ENCODE measurements at regions not wholly inside any gene's neighbourhood (a gene's known extent, or its start where the extent isn't known, plus 50 kb on each side); places are given as distances from the start of the nearest gene placed in this dataset.

DNA sequence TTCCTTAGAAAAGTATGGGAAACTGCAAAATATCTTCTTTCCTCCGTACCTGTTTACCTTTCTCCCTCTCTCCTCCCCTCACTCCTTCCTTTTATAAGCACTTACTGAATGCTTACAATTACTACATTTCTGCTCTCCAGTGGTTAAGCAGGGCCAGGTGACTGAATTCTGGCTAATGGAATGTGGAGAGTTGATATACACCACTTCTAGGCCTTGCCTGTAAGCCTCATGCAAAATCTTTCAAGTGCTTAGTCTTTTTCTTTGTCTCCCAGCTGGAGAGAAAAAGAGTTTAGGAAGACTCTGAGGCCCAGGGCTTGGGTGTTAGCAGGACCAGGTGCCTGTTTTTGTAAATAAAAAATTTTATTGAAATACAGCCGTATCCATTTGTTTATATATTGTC is 77.7 kb upstream of the CACNA1E start:
- TF ChIP-seq, protein P1, sequence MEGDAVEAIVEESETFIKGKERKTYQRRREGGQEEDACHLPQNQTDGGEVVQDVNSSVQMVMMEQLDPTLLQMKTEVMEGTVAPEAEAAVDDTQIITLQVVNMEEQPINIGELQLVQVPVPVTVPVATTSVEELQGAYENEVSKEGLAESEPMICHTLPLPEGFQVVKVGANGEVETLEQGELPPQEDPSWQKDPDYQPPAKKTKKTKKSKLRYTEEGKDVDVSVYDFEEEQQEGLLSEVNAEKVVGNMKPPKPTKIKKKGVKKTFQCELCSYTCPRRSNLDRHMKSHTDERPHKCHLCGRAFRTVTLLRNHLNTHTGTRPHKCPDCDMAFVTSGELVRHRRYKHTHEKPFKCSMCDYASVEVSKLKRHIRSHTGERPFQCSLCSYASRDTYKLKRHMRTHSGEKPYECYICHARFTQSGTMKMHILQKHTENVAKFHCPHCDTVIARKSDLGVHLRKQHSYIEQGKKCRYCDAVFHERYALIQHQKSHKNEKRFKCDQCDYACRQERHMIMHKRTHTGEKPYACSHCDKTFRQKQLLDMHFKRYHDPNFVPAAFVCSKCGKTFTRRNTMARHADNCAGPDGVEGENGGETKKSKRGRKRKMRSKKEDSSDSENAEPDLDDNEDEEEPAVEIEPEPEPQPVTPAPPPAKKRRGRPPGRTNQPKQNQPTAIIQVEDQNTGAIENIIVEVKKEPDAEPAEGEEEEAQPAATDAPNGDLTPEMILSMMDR (IDR thresholded peaks at IDR 0.05) = no peak
- TF ChIP-seq POLR2AphosphoS5 (IDR thresholded peaks at IDR 0.05) = no peak
